ENCODE measurements at regions not wholly inside any gene's neighbourhood (a gene's known extent, or its start where the extent isn't known, plus 50 kb on each side); places are given as distances from the start of the nearest gene placed in this dataset.

DNA sequence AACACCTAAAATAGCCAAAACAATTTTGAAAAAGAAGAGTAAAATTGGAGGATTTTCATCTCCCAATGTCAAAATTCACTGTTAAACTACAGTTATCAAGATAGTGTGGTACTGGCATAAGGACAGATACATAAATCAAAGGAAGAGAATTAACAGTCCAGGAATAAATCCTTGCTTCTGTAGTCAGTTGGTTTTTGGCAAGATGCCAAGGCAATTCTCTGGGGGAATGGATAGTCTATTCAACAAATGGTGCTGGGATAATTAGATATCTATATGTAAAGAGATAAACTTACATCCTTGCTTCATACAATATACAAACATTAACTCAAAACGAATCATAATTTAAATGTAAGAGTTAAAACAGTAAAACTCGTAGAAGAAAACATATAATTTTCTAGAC, 57.9 kb upstream of the SELENOK start:
- DNase-seq (ENCODE audit: low spot score), result no peak

DNA sequence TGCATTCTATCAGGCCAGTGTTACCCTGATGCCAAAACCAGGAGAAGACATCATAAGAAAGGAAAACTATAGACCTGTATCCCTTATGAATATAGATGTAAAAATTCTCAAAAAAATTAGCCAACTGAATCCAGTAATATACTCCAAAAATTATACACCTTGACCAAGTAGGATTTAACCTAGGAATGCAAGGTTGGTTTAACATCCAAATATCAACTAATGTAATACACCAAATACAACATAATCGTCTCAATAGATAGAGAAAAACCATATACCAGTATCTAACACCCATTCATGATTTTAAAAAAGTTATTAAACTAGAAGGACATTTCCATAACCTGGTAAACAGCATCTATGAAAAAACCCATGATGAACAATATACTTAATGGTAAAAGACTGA, 56.5 kb upstream of the SELENOK start:
- DNase-seq (ENCODE audit: low spot score), result no peak

- no peak for DNase-seq (ENCODE audit: low spot score)
Measured at GRCh38 chr3:53944028-53944427, 52.4 kb upstream of the SELENOK start.

DNA sequence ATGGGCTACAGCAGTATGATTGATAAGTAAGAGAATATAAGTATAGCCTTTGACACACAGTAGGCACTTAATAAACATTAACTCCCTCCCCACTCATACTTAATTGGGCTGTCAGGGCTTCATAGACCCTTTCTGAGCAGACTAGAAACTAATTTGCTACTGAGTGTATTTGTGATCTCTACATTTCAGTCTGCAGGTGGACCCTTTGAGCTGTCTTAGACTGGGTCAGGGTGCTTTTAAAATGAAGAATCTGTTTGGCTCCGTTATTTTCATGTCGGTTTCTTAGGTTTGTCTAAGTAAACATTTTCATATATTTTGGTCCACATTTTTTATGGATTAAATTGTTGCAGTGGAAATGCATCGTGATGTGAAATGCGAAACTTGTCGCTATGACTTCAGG, 50.3 kb upstream of the SELENOK start:
- DNase-seq (ENCODE audit: low spot score), result no peak
